GM19372 (cell line): ENCODE measurements at regions not wholly inside any gene's neighbourhood (a gene's known extent, or its start where the extent isn't known, plus 50 kb on each side); places are given as distances from the start of the nearest gene placed in this dataset.
"Not testable (repeated sequence)": the region's sequence is repeated elsewhere in the genome, so short reads cannot be mapped to it uniquely, and the experiment has no call there.

Source experiments
- ATAC-seq: cut with Tn5 transposase; IDR thresholded peaks from one replicate; pipeline ENCODE4 v1.9.1; 2021; ENCODE audit warnings: mild to moderate bottlenecking, low read depth, moderate library complexity; ENCODE audit not compliant: unreplicated experiment

GRCh38 chr3:11739706-11740105 is 96.0 kb upstream of the VGLL4 start:
- ATAC-seq = no peak

GRCh38 chr3:11739123-11739522 is 95.4 kb upstream of the VGLL4 start:
- no peak for ATAC-seq

- no peak for ATAC-seq
These were observed 94.0 kb upstream of the VGLL4 start for GRCh38 chr3:11737742-11738141.

DNA sequence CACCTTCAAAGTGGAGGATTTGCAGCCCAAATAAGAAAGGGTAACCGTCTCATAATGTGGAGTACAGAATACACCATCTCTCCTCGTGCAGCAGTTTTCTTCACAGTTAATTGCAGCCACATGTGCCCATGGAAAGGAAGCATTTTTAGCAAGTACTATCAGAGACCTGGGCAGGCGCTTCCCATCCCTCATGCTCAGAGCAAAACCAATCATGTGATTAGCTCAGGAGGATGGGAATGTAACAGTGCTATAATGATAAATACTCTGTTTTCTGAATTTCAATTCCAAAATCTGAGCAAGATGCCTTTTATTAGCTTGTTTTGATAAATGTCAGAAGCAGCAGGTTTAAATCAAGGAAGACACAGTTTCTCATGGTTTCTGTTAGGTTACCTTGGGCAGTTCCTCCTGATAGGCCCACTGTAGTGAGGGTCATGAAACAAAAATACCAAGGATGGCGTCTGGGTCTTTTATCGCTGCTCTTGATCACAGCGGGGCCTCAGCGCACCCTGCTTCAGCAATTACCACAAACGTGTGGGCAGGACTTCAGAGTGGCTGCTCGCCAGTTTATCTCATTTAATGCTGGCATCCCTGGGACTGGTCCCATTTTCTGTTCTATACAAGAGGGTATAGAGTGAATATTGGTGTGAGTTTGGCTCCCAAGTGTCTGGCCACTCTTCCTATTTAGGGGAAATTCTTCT is 92.6 kb upstream of the VGLL4 start:
- no peak for ATAC-seq

GRCh38 chr3:11735638-11736037 is 91.9 kb upstream of the VGLL4 start:
- no peak for ATAC-seq

- not testable (repeated sequence) for ATAC-seq
These were observed 91.4 kb upstream of the VGLL4 start for GRCh38 chr3:11735111-11735510.

- ATAC-seq = no peak
These were observed 90.2 kb upstream of the VGLL4 start for GRCh38 chr3:11733914-11734313.

- no peak for ATAC-seq
These were observed 83.5 kb upstream of the VGLL4 start for GRCh38 chr3:11727207-11727606.

- ATAC-seq = no peak
These were observed 82.4 kb upstream of the VGLL4 start for GRCh38 chr3:11726146-11726545.

- ATAC-seq = not testable (repeated sequence)
These were observed 81.6 kb upstream of the VGLL4 start for GRCh38 chr3:11725340-11725641.

DNA sequence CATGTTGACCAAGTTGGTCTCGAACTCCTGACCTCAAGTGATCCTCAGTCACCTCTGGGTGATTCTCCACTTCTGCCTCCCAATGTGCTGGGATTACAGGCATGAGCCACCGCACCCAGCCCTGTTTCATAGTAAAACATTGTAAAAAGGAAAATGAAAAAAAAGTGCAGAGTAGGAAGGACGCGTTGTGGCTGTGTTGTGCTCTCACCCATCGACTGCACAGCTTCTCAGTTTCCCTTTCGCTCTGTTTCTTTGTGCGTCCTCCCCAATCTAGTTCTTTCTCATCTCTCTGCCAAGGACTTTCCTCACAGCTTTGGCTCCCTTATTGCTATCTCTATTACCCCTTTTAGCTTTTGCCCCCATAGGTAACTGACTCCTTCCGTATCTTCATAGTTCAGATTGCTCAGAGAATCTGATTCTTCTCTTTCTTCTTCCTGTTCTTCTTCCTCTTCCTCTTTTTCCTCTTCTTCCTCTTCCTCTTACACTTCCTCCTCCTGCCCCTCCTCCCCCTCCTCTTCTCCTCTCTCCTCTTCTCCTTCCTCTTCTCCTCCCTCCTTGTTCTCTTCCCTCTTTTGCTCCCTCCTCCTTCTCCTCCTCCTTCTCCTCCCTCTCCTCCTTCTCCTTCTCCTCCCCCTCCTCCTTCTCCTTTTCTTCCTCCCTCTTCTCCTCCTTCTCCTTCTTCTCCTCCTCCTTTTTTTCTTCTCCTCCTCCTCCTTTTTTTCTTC is 81.1 kb upstream of the VGLL4 start:
- ATAC-seq = peak; percentile 35

DNA sequence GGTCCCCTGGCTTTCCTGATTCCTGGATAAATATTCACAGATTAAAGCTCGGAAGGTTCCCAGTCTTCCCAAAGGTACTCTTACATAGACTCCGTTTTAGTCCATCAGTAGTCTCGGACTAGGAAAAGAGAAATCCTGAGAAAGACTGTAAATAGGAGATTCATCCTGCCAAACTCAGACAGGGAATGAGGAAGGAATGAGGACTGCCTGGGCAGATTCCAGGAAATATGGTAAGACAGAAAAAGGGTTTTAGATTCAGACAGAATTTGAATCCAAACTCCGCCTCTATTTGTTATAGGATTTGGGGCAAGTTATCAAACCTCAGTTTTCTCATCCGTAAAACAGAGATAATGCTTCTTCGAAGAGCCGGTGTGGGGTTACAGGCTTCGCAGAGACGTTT is 77.8 kb upstream of the VGLL4 start:
- no peak for ATAC-seq

GRCh38 chr3:11720917-11721411 is 77.2 kb upstream of the VGLL4 start:
- ATAC-seq = no peak

DNA sequence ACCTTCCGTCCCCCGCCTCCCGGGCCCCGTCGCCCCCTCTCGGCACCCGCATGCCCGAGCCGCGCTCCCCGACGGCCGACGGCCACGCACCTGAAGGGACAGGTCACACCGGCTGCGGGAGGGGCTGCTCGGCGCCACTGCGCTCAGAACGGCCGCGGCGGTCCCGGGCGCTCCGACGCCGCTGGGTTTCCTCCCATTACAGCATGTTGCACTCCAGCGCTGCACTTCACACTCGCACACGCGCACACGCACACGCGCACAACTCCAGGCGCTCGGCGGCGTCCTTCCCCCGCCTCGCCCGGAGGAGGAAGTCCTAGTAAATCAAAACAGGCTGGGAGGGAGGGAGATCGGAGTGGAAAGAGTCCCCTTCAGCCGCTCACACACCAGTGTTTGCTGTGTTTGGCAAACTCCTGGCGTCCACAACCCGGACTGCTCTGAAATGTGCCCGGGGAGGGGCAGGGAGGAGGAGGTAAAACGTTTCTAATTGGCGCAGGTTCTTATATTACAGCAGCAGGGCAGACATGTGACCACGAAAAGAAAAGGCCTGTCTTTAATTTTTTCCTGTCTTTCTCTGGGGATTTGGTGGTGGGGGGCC is 76.7 kb upstream of the VGLL4 start:
- peak; percentile 35 for ATAC-seq

- ATAC-seq = peak; percentile 64
These were observed 75.9 kb upstream of the VGLL4 start for GRCh38 chr3:11719406-11720303.

DNA sequence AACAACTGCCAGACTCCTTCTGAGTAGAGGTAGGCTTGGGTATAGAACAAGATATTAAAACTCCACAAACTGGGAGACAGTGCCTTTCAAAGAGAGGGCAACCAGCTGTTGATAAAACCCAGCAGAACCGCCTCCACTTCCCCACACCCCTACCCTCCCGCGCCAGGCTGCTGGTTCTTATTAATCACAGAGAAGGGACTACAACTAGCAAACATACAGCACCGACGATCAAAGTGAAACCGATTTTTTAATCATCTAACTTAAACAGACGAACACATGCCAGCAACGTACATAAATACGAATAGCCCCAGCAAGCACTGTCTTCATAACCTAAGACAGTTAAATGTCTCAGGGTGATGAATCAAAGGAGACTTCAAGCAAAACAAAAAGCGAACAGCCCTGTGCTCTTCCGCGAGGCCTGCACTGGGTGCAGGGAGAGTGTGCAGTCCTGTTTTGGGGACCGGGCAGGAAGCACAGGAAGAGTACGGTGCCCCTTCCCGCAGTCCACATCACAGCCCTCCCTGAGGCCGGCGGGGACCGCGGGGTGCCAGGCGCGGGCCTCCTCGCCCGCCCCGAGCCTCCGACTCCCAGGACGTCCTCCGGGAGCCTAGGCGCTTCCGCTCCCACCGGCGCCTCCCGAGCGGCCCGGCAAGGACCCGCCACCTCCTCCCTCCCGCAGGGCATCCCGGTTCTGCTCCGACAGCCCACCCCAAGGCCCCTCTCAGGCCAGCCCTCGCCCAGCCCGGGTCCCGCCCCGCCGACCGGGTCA is 75.1 kb upstream of the VGLL4 start:
- peak; percentile 23 for ATAC-seq

GRCh38 chr3:11717768-11718636 is 74.3 kb upstream of the VGLL4 start:
- peak; percentile 2 for ATAC-seq

GRCh38 chr3:11717301-11717700 is 73.6 kb upstream of the VGLL4 start:
- ATAC-seq = no peak
